ENCODE measurements at regions not wholly inside any gene's neighbourhood (a gene's known extent, or its start where the extent isn't known, plus 50 kb on each side); places are given as distances from the start of the nearest gene placed in this dataset.

DNA sequence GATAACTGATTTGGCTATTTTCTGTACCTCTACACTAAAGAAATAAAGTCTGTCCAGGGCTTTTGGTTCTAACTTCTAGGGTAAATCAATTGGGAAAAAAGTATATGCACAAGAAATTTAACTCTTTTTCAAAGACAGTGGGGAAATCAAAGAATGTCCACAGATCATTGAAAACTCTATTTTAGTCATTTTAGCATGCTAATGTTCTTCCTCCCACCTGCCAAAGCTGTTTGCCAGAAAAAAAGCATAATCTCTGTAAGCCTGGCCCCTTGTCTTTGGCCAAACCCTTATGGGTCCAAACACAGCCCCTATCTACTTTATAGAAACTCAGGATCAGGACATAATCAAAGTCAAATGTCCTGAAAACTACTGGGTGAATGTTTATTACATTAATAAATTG lies 302.2 kb upstream of the ESRRG start:
- H3K36me3 Mint-ChIP-seq (ENCODE audit: low read depth): no peaks in the 10 kb centered on the region

DNA sequence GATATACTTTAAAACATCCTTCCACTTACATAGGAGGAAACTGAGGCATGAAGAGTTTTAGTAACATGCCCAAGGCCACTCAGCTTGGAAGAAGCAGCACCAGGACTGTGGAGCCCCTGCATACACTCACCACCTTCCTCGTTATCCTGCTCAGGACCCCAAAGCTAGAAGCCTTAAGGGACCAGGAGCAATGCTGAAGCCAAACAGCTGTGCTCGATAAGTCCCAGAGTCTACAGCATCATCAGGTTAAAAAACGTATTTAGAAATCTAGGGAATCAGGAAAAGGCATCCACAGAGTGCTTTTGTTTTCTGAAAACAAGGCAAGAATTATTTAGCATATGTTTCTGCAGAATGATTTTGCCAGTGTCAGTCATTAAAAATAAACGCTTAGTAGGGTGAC lies 301.7 kb upstream of the ESRRG start:
- H3K4me3 Mint-ChIP-seq: no peak overlapping the region
- peaks cover 3% of the 10 kb centered on the region for H3K4me1 Mint-ChIP-seq (ENCODE audit: low read depth)
- no peaks in the 10 kb centered on the region for H3K27me3 Mint-ChIP-seq (ENCODE audit: low read depth)
- H3K9me3 Mint-ChIP-seq: peaks cover 6% of the 10 kb centered on the region
- no peaks in the 10 kb centered on the region for H3K36me3 Mint-ChIP-seq (ENCODE audit: low read depth)
- H3K27ac Mint-ChIP-seq: no peak overlapping the region

More for the DNA sequence above, 302.2 kb upstream of the ESRRG start:
- Mint-ChIP-seq H3K27me3 (ENCODE audit: low read depth) (no peaks in the 10 kb centered on the region), H3K9me3 (peaks cover 10% of the 10 kb centered on the region), H3K4me3 (no peak overlapping the region), H3K4me1 (ENCODE audit: low read depth) (peaks cover 3% of the 10 kb centered on the region), H3K27ac (no peak overlapping the region)

DNA sequence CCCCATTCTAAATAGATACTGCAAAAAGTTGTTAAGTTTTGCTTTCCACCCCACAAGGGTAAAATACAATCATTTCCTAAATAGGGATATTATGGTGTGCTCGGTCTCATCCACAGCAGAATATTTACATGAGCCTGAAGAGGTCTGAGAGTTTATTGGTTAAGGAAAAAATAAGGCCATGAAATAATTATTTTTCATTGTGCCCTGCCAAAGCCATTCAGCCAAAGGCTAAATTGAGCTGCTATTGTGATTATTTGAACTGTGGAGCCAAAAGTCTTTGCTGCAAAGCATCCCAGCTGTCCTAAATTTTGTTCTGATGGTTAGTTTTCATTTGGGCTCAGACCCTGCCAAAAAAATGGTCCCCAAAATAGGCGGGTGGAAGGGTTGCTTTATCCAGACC lies 298.7 kb upstream of the ESRRG start:
- H3K36me3 Mint-ChIP-seq (ENCODE audit: low read depth): no peaks in the 10 kb centered on the region
- H3K27me3 Mint-ChIP-seq (ENCODE audit: low read depth): no peaks in the 10 kb centered on the region
- no peak overlapping the region for H3K4me3 Mint-ChIP-seq
- peaks cover 4% of the 10 kb centered on the region for H3K9me3 Mint-ChIP-seq
- H3K27ac Mint-ChIP-seq: no peak overlapping the region
- H3K4me1 Mint-ChIP-seq (ENCODE audit: low read depth): no peaks in the 10 kb centered on the region

DNA sequence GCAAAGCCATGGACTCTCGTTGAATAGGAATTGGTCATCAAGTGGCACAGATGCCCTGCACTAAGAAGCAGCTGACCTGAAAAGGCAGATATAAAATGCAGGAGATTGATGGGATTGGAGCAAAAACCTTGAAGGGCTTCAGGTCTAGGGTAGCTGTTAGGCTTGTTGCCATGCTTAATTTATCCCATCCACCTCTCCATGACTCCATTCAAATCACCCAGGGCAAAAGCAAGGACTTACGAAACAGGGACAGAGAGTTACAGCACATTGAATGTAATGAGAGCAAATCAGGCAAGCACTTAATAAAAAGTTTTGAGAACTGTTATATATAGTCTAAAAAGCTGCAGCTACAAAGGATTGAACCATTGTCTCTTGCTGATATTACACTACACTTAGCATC lies 298.2 kb upstream of the ESRRG start:
- H3K4me1 Mint-ChIP-seq (ENCODE audit: low read depth): no peaks in the 10 kb centered on the region
- H3K9me3 Mint-ChIP-seq: peaks cover 4% of the 10 kb centered on the region
- H3K36me3 Mint-ChIP-seq (ENCODE audit: low read depth): no peaks in the 10 kb centered on the region
- H3K27me3 Mint-ChIP-seq (ENCODE audit: low read depth): no peaks in the 10 kb centered on the region
- no peak overlapping the region for H3K4me3 Mint-ChIP-seq
- H3K27ac Mint-ChIP-seq: no peak overlapping the region

DNA sequence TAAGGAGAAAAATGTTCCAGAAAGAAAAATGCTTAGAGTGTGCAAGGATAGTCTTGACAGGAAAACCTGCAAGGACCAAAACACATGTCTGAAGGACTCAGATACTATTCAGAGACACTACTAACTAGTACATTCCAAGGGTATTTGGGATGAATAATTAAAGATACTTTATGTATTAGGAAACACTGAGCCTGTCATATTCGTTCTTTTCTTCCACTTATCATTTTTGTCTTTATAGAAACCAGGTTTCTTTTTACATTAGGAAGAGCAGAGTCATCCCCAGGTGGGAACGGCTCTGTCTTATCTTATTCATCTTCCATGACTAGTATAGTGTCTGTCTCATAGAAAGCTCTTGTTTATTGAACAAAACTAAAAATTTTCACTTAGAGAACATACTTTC lies 296.2 kb upstream of the ESRRG start:
- no peak overlapping the region for H3K27ac Mint-ChIP-seq
- H3K9me3 Mint-ChIP-seq: peaks cover 4% of the 10 kb centered on the region
- no peaks in the 10 kb centered on the region for H3K27me3 Mint-ChIP-seq (ENCODE audit: low read depth)
- H3K4me1 Mint-ChIP-seq (ENCODE audit: low read depth): no peaks in the 10 kb centered on the region
- no peaks in the 10 kb centered on the region for H3K36me3 Mint-ChIP-seq (ENCODE audit: low read depth)
- H3K4me3 Mint-ChIP-seq: no peak overlapping the region

DNA sequence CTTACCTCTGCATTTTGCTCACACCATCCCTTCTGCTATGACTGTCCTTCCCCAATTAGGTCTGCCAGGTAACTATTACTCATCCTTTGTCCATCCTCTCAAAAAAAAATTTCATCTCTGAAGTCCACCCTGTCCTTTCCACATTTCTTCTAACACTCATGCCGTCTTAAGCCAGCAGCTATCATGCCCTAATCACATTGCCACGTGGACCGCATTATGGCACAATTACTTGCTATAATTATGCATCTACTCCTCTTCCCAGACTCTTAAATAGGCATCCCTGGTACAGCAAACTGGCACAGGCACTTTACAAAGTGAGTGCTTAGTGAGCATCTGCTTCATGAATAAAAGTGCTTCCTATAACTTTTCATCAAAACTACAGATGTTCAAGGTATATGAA lies 295.4 kb upstream of the ESRRG start:
- H3K27ac Mint-ChIP-seq: no peak overlapping the region
- H3K27me3 Mint-ChIP-seq (ENCODE audit: low read depth): no peaks in the 10 kb centered on the region
- H3K9me3 Mint-ChIP-seq: peaks cover 4% of the 10 kb centered on the region
- H3K4me1 Mint-ChIP-seq (ENCODE audit: low read depth): no peaks in the 10 kb centered on the region
- H3K36me3 Mint-ChIP-seq (ENCODE audit: low read depth): no peaks in the 10 kb centered on the region
- H3K4me3 Mint-ChIP-seq: no peak overlapping the region

DNA sequence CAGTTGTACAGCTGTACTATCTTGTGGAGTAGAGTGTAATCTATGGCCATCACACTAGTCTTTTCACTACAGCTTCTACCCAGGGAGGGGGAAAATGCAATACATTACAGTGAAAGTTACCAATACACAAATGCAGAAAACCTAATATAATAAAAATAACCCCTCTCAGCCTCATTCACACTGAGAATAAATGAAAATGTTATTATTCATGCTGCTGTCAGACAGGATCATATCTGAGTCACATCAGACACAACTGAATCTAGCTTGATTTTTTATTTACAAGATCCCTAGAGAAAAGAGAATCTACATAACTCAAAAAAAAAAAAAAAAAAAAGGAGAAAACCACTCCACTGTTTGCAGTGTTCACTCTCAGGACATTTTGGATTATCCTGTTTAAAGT lies 293.9 kb upstream of the ESRRG start:
- H3K27ac Mint-ChIP-seq: no peak overlapping the region
- no peak overlapping the region for H3K4me3 Mint-ChIP-seq
- H3K36me3 Mint-ChIP-seq (ENCODE audit: low read depth): no peaks in the 10 kb centered on the region
- H3K27me3 Mint-ChIP-seq (ENCODE audit: low read depth): no peaks in the 10 kb centered on the region
- H3K4me1 Mint-ChIP-seq (ENCODE audit: low read depth): no peaks in the 10 kb centered on the region
- no peaks in the 10 kb centered on the region for H3K9me3 Mint-ChIP-seq

DNA sequence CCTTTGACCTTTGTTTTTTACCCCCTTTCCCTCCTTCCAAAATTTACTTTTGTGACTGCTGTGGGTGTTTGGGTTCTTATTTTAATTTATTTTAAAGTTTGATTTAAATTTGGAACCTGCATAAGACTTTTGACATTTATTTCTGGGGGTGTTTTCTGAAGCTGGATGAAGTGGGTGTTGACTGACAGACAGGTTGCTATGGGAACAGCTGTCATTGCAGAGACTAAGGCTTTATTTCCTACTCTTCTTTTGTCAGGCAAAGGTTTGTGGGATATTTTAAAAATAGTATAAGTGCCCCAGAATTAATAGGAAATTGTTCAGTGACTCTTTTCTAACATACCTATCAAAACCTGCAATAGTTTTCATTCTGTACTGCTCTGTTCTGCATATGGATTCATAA lies 290.8 kb upstream of the ESRRG start:
- Mint-ChIP-seq H3K9me3 (no peaks in the 10 kb centered on the region), H3K27me3 (ENCODE audit: low read depth) (no peaks in the 10 kb centered on the region), H3K36me3 (ENCODE audit: low read depth) (no peaks in the 10 kb centered on the region), H3K4me3 (no peak overlapping the region), H3K4me1 (ENCODE audit: low read depth) (no peaks in the 10 kb centered on the region), H3K27ac (no peak overlapping the region)

DNA sequence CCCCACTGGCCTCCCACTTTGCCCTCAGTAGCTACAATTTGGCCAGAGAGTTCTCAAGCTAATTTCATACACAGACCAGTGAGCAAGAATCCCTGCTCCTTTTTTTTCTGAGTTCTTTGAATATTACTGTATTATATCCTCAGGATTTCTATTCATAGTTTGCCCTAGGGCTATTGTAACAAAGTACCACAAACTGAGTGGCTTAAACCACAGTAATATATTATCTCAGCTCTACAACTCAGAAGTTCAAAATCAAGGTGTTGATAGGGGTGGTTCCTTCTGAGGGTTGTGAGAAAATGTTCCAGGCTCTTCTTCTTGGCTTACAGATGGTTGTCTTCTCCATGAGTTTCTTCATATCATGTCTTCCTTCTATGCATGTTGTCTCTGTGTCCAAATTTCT lies 289.4 kb upstream of the ESRRG start:
- no peaks in the 10 kb centered on the region for H3K9me3 Mint-ChIP-seq
- H3K27ac Mint-ChIP-seq: no peak overlapping the region
- no peaks in the 10 kb centered on the region for H3K4me1 Mint-ChIP-seq (ENCODE audit: low read depth)
- no peak overlapping the region for H3K4me3 Mint-ChIP-seq
- no peaks in the 10 kb centered on the region for H3K36me3 Mint-ChIP-seq (ENCODE audit: low read depth)
- no peaks in the 10 kb centered on the region for H3K27me3 Mint-ChIP-seq (ENCODE audit: low read depth)

DNA sequence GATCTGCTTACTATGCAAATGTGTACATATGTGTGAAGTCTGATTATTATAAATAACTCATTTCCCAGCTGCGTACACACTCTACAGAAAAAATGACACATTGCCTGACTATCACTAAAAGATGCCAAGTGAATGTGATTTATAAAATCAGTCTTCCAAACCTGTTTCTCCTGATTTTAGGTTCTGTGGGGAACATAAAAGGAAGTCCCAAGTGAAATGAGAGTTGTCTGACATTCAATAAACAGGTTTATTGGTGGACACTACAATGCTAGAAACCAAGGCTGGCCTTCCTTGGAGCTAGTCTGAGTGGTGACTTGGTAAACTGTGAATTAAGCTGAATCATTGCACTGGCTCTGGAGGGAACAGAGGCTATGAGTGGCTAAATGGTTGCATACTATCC lies 287.9 kb upstream of the ESRRG start:
- Mint-ChIP-seq H3K27me3 (ENCODE audit: low read depth) (no peaks in the 10 kb centered on the region), H3K9me3 (no peaks in the 10 kb centered on the region), H3K4me1 (ENCODE audit: low read depth) (no peaks in the 10 kb centered on the region), H3K4me3 (no peak overlapping the region), H3K27ac (no peak overlapping the region), H3K36me3 (ENCODE audit: low read depth) (no peaks in the 10 kb centered on the region)

DNA sequence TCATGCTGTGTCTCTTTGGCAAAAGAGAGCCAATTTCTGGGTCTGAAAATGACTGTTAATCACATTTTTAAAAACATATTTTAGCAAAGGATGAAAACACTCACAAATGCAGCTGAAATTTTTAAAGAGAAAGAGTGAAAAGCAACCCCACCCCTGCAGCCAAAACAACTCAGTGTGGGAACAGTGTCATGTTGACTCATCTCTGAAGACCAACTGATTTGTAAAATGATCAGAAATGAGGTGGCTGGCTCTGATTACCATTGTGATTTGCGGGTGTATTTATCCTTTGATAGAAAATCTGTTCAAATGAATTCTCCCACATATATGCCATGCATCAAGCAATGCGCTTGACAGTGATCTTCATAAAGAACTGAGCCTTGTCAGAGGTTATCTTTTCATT lies 287.0 kb upstream of the ESRRG start:
- H3K27ac Mint-ChIP-seq: no peak overlapping the region
- H3K36me3 Mint-ChIP-seq (ENCODE audit: low read depth): no peaks in the 10 kb centered on the region
- H3K9me3 Mint-ChIP-seq: no peaks in the 10 kb centered on the region
- no peak overlapping the region for H3K4me3 Mint-ChIP-seq
- H3K4me1 Mint-ChIP-seq (ENCODE audit: low read depth): no peaks in the 10 kb centered on the region
- H3K27me3 Mint-ChIP-seq (ENCODE audit: low read depth): no peaks in the 10 kb centered on the region

DNA sequence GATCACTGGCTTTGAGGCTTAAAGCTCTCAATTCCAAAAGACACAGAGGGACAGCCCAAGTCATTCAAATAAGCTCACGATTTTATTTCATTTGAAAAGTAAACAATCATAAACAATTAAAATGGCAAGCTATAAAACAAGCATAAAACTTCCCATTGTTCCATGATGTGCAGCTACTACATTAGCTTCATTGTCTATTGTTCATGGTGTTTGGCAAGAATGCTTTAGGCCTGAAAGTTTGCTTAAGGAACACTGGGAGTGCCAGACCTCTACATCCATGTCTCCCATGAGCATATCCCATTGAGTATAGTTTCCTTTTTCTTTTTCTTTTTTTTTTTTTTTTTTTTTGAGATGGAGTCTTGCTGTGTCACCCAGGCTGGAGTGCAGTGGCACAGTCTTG lies 286.1 kb upstream of the ESRRG start:
- Mint-ChIP-seq H3K27me3 (ENCODE audit: low read depth) (no peaks in the 10 kb centered on the region), H3K36me3 (ENCODE audit: low read depth) (no peaks in the 10 kb centered on the region), H3K27ac (no peak overlapping the region), H3K4me3 (no peak overlapping the region), H3K4me1 (ENCODE audit: low read depth) (no peaks in the 10 kb centered on the region), H3K9me3 (no peaks in the 10 kb centered on the region)

DNA sequence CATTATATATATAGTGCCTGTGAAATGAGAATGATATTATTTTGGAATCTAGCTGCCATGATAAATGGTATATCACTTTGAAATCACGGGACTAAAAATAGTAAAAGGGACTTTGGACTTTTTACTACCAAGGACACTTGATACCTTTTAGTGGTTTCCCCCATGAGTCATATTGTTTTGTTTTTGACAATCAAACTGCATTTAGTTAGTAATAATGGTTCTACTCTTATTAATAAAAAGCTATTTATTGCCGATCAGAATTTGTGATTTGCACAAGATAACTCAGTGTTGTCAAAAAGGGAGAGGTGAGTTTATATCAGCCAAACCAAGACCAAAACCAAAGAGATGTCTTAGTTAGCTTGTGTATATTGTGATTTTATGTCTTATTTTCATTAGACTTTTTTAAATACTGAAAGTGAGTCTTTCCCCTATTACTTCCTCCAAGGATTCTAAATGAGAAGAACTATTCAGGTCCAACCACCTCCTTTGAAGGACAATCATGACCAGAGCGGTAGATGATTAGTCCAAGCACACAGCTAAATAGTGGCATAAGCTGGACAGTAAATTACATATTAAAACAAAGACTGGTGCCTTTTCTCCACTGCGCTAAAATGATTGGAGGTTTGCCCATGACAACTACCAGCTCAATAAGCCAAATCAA lies 281.7 kb upstream of the ESRRG start:
- H3K36me3 Mint-ChIP-seq (ENCODE audit: low read depth): no peaks in the 10 kb centered on the region
- H3K4me1 Mint-ChIP-seq (ENCODE audit: low read depth): no peaks in the 10 kb centered on the region
- no peaks in the 10 kb centered on the region for H3K27me3 Mint-ChIP-seq (ENCODE audit: low read depth)
- no peak overlapping the region for H3K27ac Mint-ChIP-seq
- H3K9me3 Mint-ChIP-seq: no peaks in the 10 kb centered on the region
- H3K4me3 Mint-ChIP-seq: no peak overlapping the region

DNA sequence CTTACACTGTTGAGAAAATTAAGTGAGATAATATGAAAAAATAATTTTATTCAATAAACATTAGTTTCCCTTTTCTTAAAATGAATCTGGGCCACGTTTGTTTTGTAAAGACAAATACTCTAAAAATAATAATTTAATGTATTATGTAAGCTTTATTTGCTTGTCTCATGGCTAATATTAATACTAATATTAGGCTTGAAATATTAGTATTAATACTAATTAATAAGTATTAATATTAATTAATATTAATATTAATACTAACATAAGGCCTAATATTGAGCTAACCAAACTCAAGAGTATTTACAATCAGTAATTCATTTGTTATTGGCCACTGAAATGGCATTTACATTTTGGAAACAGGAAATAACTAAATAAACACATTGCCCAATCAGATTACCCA lies 280.1 kb upstream of the ESRRG start:
- no peaks in the 10 kb centered on the region for H3K27me3 Mint-ChIP-seq (ENCODE audit: low read depth)
- H3K4me1 Mint-ChIP-seq (ENCODE audit: low read depth): no peaks in the 10 kb centered on the region
- H3K4me3 Mint-ChIP-seq: no peak overlapping the region
- H3K36me3 Mint-ChIP-seq (ENCODE audit: low read depth): no peaks in the 10 kb centered on the region
- no peak overlapping the region for H3K27ac Mint-ChIP-seq
- H3K9me3 Mint-ChIP-seq: no peaks in the 10 kb centered on the region

DNA sequence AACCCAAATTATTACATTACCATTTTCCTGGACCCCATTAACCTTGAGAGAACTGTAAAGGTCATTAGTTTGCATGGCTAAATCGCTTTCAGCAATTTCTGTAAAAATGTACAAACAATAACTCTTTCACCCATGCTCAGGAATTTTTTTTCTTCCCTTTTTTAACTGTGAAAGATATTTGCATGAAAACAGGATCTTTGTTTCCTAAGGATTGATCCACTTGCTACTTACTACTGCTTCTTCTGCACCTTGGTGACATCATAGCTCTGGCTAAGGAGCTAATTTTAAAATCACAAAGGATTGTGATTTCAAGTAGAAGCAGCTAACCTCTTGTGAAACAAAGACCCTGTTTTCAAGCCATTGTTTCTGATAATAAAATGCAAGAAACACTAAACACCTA lies 274.6 kb upstream of the ESRRG start:
- Mint-ChIP-seq H3K27ac (no peak overlapping the region), H3K4me3 (no peak overlapping the region), H3K4me1 (ENCODE audit: low read depth) (no peaks in the 10 kb centered on the region), H3K9me3 (peaks cover 5% of the 10 kb centered on the region), H3K27me3 (ENCODE audit: low read depth) (no peaks in the 10 kb centered on the region), H3K36me3 (ENCODE audit: low read depth) (no peaks in the 10 kb centered on the region)

DNA sequence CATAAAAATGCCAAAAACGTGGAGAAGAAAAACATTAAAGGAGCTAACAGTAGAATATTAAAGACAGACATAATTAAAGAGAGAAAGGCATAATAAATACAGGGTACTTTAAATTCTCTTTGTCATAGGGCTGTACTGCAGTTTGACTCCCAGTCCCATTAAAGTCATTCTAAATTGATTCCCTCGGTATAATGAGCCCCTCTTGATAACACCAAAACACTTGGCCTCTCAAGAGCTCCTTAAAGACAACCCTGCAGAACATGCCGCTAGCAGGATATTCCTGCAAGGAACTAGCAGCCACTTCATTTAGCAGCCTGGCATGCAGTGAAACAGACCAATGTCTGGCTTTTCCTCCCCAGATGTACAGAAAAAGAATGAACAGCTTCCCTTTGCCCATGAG lies 273.8 kb upstream of the ESRRG start:
- H3K9me3 Mint-ChIP-seq: peaks cover 6% of the 10 kb centered on the region
- no peaks in the 10 kb centered on the region for H3K4me1 Mint-ChIP-seq (ENCODE audit: low read depth)
- H3K4me3 Mint-ChIP-seq: no peak overlapping the region
- H3K36me3 Mint-ChIP-seq (ENCODE audit: low read depth): no peaks in the 10 kb centered on the region
- H3K27me3 Mint-ChIP-seq (ENCODE audit: low read depth): no peaks in the 10 kb centered on the region
- no peak overlapping the region for H3K27ac Mint-ChIP-seq
